ENCODE measurements at regions not wholly inside any gene's neighbourhood (a gene's known extent, or its start where the extent isn't known, plus 50 kb on each side); places are given as distances from the start of the nearest gene placed in this dataset.

- peak; percentile 36 for DNase-seq (ENCODE audit: low spot score)
Measured at GRCh38 chr2:196315388-196316049, 144.1 kb upstream of the STK17B start.

GRCh38 chr2:196316050-196316430 lies 144.7 kb upstream of the STK17B start:
- DNase-seq (ENCODE audit: low spot score) = no peak

GRCh38 chr2:196318517-196319377 lies 147.4 kb upstream of the STK17B start:
- no peak for DNase-seq (ENCODE audit: low spot score)

- no peak for DNase-seq (ENCODE audit: low spot score)
Measured at GRCh38 chr2:196322973-196323810, 151.8 kb upstream of the STK17B start.

- DNase-seq (ENCODE audit: low spot score) = no peak
Measured at GRCh38 chr2:196324211-196324610, 152.8 kb upstream of the STK17B start.

GRCh38 chr2:196328088-196328680 lies 156.8 kb upstream of the STK17B start:
- DNase-seq (ENCODE audit: low spot score) = no peak

- no peak for DNase-seq (ENCODE audit: low spot score)
Measured at GRCh38 chr2:196329959-196330358, 158.6 kb upstream of the STK17B start.

GRCh38 chr2:196330645-196331044 lies 159.3 kb upstream of the STK17B start:
- no peak for DNase-seq (ENCODE audit: low spot score)

GRCh38 chr2:196331143-196331542 lies 159.8 kb upstream of the STK17B start:
- peak; percentile 57 for DNase-seq (ENCODE audit: low spot score)

GRCh38 chr2:196331851-196332250 lies 160.5 kb upstream of the STK17B start:
- DNase-seq (ENCODE audit: low spot score) = no peak

GRCh38 chr2:196333397-196333796 lies 162.0 kb upstream of the STK17B start:
- DNase-seq (ENCODE audit: low spot score) = no peak

GRCh38 chr2:196334710-196335109 lies 163.3 kb upstream of the STK17B start:
- no peak for DNase-seq (ENCODE audit: low spot score)

GRCh38 chr2:196335221-196335634 lies 163.8 kb upstream of the STK17B start:
- DNase-seq (ENCODE audit: low spot score) = no peak

GRCh38 chr2:196336207-196336606 lies 164.8 kb upstream of the STK17B start:
- DNase-seq (ENCODE audit: low spot score) = no peak

GRCh38 chr2:196336715-196337114 lies 165.3 kb upstream of the STK17B start:
- no peak for DNase-seq (ENCODE audit: low spot score)

GRCh38 chr2:196337208-196337953 lies 166.0 kb upstream of the STK17B start:
- DNase-seq (ENCODE audit: low spot score) = peak; percentile 41

GRCh38 chr2:196338440-196338839 lies 167.1 kb upstream of the STK17B start:
- no peak for DNase-seq (ENCODE audit: low spot score)

GRCh38 chr2:196341277-196341841 lies 170.0 kb upstream of the STK17B start:
- no peak for DNase-seq (ENCODE audit: low spot score)

GRCh38 chr2:196344397-196344796 lies 173.0 kb upstream of the STK17B start:
- no peak for DNase-seq (ENCODE audit: low spot score)

GRCh38 chr2:196353717-196354116 lies 182.3 kb upstream of the STK17B start:
- no peak for DNase-seq (ENCODE audit: low spot score)

GRCh38 chr2:196354186-196354585 lies 182.8 kb upstream of the STK17B start:
- no peak for DNase-seq (ENCODE audit: low spot score)

Measured in HT-29 (cell line).